HG03575 (cell line): ENCODE measurements at regions not wholly inside any gene's neighbourhood (a gene's known extent, or its start where the extent isn't known, plus 50 kb on each side); places are given as distances from the start of the nearest gene placed in this dataset.

Experiments used
- ATAC-seq: cut with Tn5 transposase; IDR thresholded peaks from one replicate; pipeline ENCODE4 v1.9.1; 2021; ENCODE audit not compliant: unreplicated experiment, insufficient number of reproducible peaks, low FRiP score; ENCODE audit errors: extremely low read depth

DNA sequence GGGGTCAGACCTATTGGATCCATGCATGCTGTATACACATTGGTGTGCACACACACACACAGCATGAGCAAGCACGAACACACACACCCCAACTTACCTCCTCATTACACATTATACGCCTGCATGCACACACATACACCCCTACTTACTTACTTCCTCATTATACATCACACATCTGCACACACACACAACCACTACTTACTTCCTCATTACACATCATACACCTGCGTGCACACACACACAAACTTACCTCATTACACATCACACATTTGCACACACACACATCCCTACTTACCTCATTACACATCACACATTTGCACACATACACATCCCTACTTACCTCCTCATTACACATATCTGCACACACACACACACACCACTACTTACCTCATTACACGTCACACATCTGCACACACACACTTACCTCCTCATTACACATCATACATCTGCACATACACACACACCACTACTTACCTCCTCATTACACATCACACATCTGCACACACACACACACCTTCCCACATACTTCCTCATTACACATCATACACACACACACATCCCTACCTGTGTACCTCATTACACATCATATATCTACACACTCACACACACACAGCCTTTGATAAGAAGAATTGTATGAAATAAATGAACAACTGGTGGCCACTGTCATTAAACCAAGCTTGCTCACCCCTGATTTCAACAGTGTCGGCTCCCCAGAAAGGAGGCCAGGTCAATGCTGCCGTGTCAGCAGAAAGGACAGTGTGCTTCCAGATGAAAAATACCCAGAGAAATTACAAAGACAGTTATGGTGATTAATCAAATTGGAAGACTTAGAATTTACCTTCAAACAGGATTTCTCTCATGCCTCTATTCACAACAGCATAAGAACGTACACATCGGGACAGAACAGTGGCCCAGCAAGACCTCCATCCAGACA is 117.8 kb downstream of the SETD4 start:
- no peak for ATAC-seq

DNA sequence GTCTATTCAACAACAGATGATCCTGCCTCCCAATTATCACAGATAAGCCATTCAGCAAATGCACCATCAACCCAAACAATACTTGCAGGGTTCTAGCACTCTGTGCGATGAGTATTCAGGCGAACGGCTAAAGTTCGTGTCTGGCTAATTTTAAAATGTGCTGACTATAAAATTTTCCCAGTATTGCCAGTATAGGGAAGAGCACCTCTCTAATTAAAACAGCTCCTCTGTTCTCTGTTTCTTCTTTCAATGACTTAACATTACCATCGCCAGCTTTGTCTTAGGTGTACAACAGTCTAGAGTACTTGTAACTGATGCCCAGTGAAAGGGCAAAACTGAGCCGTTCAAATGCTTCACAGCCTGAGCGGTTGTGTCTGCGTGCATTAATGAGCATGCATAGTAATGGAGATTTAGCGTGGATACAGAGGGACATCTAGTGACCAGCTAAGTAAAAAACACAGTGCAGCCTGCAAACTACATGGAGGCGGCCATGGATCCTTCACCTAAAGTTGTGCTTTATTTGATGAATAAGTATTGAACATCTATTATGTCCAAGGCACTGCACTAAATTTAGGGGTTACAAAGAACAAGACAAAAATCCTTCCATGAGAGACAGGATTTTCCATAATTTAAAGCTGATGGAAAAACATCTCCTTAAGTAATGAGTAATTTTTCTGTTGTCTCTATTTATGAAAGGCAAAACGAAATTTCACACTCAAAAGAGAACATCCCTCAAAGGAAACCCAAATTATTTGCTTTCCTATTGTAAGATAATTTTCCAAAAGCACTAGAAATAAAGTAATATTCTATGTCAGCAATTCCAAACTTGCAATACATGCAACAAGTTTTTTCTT is 120.0 kb downstream of the SETD4 start:
- no peak for ATAC-seq

GRCh38 chr21:35938446-35938845 is 121.9 kb downstream of the SETD4 start:
- no peak for ATAC-seq

GRCh38 chr21:35933466-35933865 is 126.9 kb downstream of the SETD4 start:
- ATAC-seq, result no peak

DNA sequence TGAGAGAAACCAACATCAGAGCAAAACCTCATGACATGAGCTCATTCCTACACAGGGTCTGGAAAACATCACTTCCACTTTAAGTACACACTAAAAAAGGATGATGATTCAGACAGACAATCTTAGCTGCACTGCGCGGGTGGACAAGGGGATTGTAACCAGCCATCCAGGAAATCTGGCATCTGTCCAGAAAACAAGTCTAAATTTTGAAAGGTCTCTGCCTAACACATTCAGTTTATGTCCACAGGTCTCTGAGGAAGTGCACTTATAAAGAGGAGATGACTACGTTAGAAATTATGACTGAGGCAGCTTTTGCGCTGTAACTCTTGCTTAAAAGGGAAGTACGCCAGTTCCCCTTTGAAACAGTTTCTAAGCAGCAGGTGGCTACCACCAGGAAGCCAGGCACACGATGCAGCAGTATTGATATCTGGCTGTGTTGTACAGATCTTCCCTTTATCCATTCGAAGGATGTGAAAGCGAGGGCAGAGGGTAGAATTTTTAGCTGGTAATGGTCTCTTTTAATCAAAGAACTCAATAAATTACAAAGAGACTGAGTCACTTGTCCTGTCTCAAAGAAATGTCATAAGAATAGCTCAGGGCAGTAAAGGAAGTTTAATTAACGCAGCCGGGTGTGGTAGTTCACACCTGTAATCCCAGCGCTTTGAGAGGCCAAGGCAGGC is 128.0 kb downstream of the SETD4 start:
- no peak for ATAC-seq

GRCh38 chr21:35929901-35930300 is 130.4 kb downstream of the SETD4 start:
- ATAC-seq, result no peak

DNA sequence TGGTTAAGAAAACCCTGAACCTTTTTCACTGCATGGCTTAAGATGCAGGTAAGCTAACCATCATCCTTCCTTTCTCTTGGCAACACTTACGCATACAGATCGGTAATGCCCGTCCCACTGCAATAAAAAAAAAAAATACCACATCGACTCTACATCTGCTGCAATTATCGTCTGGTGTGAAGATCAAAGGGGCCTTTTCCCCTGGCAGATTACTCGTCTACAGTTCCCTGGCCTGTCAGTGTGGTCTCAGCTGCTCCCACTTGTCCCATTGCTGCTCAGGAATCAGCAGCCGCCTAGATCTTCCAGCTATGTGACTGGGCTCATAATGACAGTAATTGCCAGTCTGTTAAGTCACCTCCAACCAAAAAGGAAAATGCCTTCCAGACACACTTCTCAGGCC is 133.1 kb downstream of the SETD4 start:
- no peak for ATAC-seq

DNA sequence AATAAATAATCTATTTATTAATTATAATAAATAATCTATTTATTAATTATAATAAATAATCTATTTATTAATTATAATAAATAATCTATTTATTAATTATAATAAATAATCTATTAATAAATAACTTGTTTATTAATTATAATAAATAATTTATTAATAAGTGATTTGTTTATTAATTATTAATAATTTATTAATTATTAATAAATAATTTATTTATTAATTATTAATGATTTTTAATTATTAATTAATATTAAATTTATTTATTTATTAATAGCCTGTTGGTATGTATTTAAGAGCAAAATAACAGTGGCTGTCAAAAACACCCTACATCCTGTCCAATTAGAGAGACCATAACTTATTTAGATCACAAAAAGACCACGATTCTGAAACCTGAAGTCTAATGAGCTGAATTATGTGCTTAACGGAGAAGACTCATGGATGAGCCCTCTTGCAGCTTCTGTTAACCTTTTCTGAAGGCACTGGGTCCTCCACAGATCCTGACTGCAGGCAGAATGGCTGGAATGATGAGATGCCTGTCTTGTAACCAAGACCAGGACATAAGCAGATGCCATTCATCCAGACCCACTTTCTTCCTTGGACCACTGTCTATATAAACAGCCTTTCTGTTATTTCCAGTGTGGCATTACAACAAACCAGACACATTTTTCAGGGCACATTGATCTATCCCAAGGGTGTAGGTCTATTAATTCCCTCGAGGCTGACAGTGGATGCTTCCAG is 134.2 kb downstream of the SETD4 start:
- no peak for ATAC-seq

DNA sequence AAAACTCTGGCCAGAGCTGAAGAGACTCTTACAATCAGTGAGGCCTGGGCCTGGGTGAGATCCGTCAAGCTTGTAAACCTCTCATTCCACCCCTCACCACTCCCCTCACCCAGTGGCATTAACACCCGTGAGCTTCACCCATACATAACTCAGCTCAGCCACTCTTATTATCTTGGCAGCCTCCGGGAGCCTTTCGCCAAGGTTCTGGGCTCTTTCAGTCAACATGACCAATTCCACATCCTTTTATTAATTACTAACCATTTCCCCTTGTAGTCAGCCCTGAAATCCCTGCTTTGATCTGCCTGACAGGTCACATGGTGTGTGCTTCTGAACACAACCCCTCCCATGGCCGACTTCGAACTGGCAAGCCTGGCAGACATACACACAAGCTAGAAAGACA is 134.8 kb downstream of the SETD4 start:
- no peak for ATAC-seq

- ATAC-seq, result no peak
These were observed 135.5 kb downstream of the SETD4 start for GRCh38 chr21:35924714-35925301.

DNA sequence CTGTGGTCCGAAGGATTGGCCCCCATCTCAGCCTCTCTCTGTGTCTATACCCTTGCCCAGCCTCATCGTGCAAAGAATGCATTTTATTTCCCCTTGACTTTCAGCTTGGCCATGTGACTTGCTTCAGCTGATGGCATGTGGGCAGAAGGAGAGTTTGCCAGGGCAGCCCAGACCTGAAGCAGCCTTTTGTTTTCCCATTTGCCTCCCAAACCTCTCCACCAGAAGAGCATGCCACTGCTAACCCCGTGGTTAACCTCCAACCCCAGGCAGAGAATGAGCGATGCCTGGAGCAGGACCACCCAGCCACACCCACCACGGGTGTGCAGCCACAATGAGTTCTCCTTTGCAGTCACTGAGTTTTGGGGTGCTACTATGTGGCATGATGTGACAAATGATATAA is 136.4 kb downstream of the SETD4 start:
- no peak for ATAC-seq

- ATAC-seq, result no peak
These were observed 137.7 kb downstream of the SETD4 start for GRCh38 chr21:35922618-35923017.

- ATAC-seq, result no peak
These were observed 138.9 kb downstream of the SETD4 start for GRCh38 chr21:35921471-35921870.

DNA sequence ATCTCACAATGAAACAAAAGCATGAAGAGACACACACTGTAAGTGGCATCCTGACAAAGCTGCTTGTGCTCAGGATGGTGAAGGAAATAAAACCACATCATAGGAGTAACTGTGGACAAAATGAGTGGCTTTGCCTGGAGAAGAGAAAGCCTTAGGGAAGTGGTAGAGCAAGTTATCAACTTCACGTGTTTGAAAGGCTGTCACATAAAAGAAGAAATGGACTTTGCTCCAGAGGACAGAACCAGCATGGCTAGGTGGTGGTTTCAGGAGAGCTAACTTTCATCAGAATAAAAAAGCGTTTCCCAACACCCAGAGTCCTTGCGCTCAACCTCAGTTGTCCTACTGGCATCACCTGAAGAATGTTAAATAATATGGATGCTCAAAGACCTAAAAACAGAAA is 139.9 kb downstream of the SETD4 start:
- no peak for ATAC-seq

GRCh38 chr21:35915030-35915429 is 145.3 kb downstream of the SETD4 start:
- no peak for ATAC-seq

DNA sequence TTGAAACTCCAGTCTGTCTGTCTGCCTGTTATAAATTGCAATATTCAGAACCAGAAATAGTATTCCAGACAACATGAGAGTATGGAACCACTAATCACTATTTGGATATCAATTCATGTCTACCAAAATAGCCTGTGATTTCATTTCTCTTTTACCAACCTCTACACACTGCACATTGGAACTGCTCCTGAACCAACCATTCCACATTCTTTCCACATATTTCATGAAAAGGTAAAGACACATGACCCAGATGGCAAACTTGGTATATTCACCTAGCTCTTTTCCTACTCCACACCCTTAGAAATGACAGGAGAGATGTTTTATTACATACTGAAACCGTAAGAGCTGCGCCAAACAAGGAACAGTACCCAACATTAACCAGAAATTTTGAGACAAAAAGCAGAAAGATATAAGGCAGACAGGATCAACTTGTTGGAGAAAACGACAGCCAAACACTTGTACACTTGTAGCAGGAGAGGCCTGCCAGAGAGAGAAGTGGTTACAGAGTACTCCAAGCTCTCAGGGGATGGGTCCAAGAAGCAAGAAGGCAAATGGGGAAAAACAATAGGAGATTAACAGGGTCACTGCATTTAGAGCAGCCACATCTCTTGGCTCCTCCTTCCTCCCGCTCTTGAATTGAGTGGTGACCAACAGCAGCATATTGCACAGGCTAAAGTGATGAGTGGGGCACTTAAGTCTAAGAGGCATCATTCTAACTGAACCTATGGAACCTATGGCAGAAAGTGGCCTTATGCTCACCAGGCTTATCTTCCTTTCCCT is 148.7 kb downstream of the SETD4 start:
- ATAC-seq, result no peak

DNA sequence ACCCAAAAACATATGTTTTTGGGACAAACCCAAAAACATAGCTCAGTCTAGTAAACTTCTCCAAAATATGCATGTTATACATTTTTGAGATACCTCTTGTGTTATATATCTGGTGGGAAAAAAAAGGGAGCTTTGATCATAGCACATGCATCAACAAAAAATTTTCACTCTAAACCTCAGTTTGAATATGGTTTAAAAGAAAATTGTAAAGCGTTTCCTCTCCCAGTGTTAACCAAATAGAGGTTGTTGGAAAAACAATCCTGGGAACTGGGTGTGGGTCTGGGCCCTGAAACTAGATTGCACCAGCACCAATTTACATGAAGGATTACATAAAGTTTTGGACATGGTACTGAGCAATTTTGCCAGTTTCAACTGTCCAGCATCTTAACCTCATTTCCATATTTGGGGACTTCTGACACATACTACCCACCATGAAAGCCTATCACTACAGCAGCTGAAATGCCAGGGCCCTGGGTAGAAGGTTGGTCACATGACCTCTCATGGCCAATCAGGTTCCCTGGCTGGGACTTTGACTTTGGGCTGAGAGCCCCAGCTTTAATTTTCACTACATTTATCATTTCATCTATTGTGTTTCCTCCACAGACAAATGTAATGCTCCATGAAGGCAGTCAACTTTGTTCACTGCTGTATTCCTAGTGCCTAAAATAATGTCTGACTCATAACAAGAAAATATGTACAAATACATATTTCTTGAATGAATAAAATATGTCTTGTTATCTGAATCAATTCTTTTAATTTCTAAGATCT is 150.7 kb downstream of the SETD4 start:
- ATAC-seq, result no peak
